GM18511 (cell line): ENCODE measurements at regions not wholly inside any gene's neighbourhood (a gene's known extent, or its start where the extent isn't known, plus 50 kb on each side); places are given as distances from the start of the nearest gene placed in this dataset.
"Not testable (repeated sequence)": the region's sequence is repeated elsewhere in the genome, so short reads cannot be mapped to it uniquely, and the experiment has no call there.

ENCODE experiments used
- ATAC-seq: cut with Tn5 transposase; IDR thresholded peaks from one replicate; pipeline ENCODE4 v1.9.1; 2021; ENCODE audit warnings: mild to moderate bottlenecking, moderate library complexity; ENCODE audit not compliant: unreplicated experiment

GRCh38 chr2:138298900-138299299, 202.7 kb upstream of the SPOPL start:
- ATAC-seq = peak; percentile 66

- ATAC-seq = peak; percentile 90
Measured at GRCh38 chr2:138306626-138307025, 194.9 kb upstream of the SPOPL start.

- peak; percentile 6 for ATAC-seq
Measured at GRCh38 chr2:138307099-138307498, 194.5 kb upstream of the SPOPL start.

- no peak for ATAC-seq
Measured at GRCh38 chr2:138309760-138310159, 191.8 kb upstream of the SPOPL start.

GRCh38 chr2:138312061-138312460, 189.5 kb upstream of the SPOPL start:
- no peak for ATAC-seq

- not testable (repeated sequence) for ATAC-seq
Measured at GRCh38 chr2:138315619-138316018, 186.0 kb upstream of the SPOPL start.

- no peak for ATAC-seq
Measured at GRCh38 chr2:138319616-138320015, 182.0 kb upstream of the SPOPL start.

GRCh38 chr2:138321458-138321857, 180.1 kb upstream of the SPOPL start:
- no peak for ATAC-seq

- peak; percentile 52 for ATAC-seq
Measured at GRCh38 chr2:138323382-138324067, 178.0 kb upstream of the SPOPL start.

GRCh38 chr2:138324068-138324771, 177.3 kb upstream of the SPOPL start:
- ATAC-seq = peak; percentile 31

- no peak for ATAC-seq
Measured at GRCh38 chr2:138327967-138328366, 173.6 kb upstream of the SPOPL start.

- ATAC-seq = no peak
Measured at GRCh38 chr2:138329162-138329561, 172.4 kb upstream of the SPOPL start.

GRCh38 chr2:138329591-138329990, 172.0 kb upstream of the SPOPL start:
- ATAC-seq = no peak

- no peak for ATAC-seq
Measured at GRCh38 chr2:138333121-138333520, 168.4 kb upstream of the SPOPL start.

GRCh38 chr2:138333677-138334076, 167.9 kb upstream of the SPOPL start:
- no peak for ATAC-seq

- ATAC-seq = no peak
Measured at GRCh38 chr2:138334323-138334722, 167.2 kb upstream of the SPOPL start.

GRCh38 chr2:138335036-138335435, 166.5 kb upstream of the SPOPL start:
- ATAC-seq = no peak

- ATAC-seq = no peak
Measured at GRCh38 chr2:138336146-138336545, 165.4 kb upstream of the SPOPL start.

- no peak for ATAC-seq
Measured at GRCh38 chr2:138355244-138355643, 146.3 kb upstream of the SPOPL start.

- ATAC-seq = no peak
Measured at GRCh38 chr2:138356178-138356577, 145.4 kb upstream of the SPOPL start.

- peak; percentile 93 for ATAC-seq
Measured at GRCh38 chr2:138359532-138359931, 142.0 kb upstream of the SPOPL start.

- ATAC-seq = no peak
Measured at GRCh38 chr2:138364554-138365162, 136.9 kb upstream of the SPOPL start.
